GM19452 (cell line): ENCODE measurements at regions not wholly inside any gene's neighbourhood (a gene's known extent, or its start where the extent isn't known, plus 50 kb on each side); places are given as distances from the start of the nearest gene placed in this dataset.
"Not testable (repeated sequence)": the region's sequence is repeated elsewhere in the genome, so short reads cannot be mapped to it uniquely, and the experiment has no call there.

Experiments used
- ATAC-seq: cut with Tn5 transposase; IDR thresholded peaks from one replicate; pipeline ENCODE4 v1.9.1; 2021; ENCODE audit not compliant: unreplicated experiment

DNA sequence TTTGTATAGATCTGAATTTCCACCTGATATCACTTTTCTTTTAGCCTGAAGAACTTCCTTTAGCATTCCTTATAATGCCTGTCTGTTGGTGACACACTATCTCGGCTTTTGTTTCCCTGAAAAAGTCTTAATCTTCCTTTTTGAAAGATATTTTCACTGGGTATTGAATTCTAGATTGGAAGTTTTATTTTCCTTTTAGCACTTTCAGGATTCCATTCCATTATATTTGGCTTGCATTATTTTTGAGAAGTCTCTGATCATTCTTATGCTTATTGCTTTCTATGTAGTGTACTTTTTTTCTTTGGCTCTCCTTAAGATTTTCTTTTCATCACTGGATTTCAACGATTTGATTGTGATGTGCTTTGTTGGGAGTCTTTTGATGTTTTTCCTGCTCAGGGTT is 510.7 kb downstream of the RWDD3 start:
- ATAC-seq = no peak

DNA sequence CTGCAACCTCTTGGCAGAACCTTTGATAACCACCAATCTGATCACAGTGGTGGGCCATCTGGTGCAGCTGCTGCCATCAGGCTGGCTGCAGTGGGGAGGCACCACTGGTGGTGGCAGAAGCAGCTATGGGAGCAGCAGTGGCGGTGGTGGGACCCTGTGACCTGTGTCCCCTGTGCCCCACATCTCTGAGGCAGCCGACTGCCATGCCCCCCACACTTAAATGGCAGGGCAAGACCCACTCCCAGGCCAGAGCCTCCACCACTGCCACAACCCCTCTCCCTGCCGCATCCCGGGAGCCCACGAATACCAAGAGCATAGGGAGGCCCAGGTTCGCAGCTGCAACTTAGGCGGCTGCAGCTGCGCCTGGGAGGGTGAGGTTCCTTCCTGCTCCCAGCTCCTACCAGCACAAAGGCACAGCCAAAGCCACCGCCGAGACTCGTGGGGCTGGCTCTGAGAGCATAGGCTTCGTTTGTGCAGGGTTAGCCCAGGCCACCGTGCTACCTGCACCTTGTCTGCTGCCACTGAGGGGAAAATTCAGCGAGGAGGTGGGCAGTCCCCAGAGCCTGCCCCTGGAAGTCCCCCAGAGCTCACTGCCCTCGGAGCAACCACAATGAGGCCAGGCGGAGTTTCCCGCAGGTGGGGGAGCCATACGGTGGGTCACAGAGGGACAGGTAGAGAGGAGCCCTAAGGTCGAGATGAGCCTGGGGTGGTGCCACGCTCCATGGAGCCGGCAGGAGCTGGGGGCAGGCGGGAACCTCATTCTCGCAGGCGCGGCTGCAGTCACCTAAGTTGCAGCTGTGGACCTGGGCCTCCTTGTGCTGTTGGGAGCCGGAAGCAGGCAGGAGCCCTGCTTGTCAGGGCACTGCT is 518.7 kb downstream of the RWDD3 start:
- no peak for ATAC-seq

GRCh38 chr1:95753382-95754016 is 519.5 kb downstream of the RWDD3 start:
- no peak for ATAC-seq

- no peak for ATAC-seq
These were observed 520.4 kb downstream of the RWDD3 start for GRCh38 chr1:95754412-95754811.

DNA sequence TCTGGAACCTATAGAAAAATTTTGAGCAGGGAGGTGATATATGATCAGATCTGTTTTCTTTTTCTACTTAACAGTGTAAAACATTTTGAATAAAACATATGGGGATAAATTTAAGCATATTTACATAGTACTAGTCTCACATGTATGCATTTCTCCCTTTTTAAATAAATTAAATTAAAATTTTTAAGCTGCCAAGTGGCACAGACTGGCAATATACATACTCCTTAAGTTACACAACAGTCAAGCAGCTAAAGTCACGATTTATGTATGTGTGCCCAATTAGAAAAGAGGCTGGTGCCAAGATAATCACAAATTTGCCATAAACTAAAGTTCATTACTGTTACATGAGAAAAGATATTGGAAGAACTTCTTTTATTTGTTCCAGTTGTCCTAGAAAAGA is 532.0 kb downstream of the RWDD3 start:
- no peak for ATAC-seq

DNA sequence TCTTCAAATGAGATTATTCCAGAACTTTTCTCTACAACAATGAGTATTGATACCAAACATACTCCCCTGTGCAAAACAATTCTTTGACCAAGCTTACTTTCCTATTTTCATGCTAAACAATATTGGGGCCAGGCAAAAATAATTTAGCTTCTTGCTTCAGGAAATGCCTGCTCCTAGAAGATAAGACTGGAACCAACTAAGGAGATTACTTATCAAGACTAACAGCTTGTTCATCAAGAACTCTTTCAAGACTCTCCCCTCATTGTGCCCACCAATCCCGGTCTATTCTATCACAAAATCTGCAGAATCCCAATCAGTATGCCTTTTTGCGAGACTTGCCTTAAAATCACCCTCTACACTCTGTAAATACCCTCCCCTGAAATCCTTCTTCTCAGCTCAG is 536.6 kb downstream of the RWDD3 start:
- no peak for ATAC-seq

- ATAC-seq = no peak
These were observed 544.2 kb downstream of the RWDD3 start for GRCh38 chr1:95778217-95778616.

- no peak for ATAC-seq
These were observed 546.8 kb downstream of the RWDD3 start for GRCh38 chr1:95780836-95781235.

DNA sequence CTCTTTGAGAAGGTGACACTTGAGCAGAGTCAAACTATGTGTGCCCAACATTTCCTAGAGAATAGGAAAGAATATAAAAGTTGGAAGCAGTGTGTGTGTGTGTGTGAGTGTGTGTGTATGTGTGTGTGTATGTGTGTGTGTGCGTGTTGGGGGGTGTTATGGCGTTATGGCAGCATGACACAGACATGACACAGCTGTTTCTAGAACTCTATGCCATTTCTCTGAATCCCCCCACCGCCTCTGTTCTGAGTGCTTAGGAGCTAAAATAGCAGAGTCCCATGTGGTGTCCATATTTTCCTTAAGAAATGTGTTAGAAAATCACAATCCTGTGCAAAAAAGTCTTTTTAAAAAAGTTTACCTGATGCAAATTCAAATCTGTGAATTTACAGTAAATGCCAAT is 556.1 kb downstream of the RWDD3 start:
- no peak for ATAC-seq

GRCh38 chr1:95793893-95794292 is 559.9 kb downstream of the RWDD3 start:
- ATAC-seq = no peak

DNA sequence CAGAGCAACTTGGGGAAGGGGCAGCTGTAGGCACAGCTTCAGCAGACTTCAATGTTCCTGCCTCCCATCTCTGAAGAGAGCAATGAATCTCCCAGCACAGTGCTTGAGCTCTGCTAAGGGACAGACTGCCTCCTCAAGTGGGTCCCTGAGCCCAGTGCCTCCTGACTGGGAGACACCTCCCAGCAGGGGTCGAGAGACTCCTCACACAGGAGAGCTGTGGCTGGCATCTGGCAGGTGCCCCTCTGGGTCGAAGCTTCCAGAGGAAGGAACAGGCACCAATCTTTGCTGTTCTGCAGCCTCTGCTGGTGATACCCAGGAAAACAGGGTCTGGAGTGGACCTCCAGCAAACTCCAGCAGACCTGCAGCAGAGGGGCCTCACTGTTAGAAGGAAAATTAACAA is 563.8 kb downstream of the RWDD3 start:
- not testable (repeated sequence) for ATAC-seq

DNA sequence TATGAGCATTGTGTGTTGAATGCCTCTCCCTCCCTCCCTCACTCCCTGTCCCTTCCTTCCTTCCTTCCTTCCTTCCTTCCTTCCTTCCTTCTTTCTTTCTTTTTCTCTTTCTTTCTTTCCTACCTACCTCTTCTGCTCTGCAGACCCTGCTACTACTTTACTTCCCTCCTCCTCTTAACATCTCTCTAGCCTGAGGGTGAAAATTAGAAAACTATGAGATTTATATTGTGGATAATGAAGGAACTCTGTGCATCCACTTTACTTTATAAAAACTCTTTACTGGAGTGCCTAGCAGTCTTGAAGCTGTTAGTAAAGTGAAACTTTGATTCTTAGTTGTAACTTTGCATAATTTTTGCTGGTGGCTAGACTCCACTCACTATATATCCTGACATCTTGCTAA is 572.2 kb downstream of the RWDD3 start:
- no peak for ATAC-seq

DNA sequence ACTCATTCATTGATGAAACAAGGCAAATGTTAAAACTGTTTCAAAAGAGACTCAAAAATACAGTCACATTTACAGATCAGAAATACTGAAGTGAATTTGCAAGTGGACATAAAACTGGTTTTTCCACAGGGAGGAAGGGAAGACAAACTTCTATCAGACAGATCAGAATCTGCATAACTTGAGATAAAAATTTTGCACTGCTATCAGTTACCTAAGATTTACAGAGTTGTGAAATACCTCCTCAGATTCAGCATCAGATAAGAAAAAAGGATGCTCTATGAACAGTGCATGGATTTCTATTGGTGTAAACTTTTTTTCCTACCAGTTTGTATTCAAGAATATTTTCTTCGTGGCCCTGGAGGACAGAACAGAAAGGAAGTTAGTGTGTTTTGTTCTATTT is 575.4 kb downstream of the RWDD3 start:
- ATAC-seq = no peak

- no peak for ATAC-seq
These were observed 581.5 kb downstream of the RWDD3 start for GRCh38 chr1:95815511-95815910.

- no peak for ATAC-seq
These were observed 595.5 kb downstream of the RWDD3 start for GRCh38 chr1:95829556-95829955.

- no peak for ATAC-seq
These were observed 598.4 kb downstream of the RWDD3 start for GRCh38 chr1:95832370-95832769.

- ATAC-seq = no peak
These were observed 615.4 kb downstream of the RWDD3 start for GRCh38 chr1:95849439-95849838.

DNA sequence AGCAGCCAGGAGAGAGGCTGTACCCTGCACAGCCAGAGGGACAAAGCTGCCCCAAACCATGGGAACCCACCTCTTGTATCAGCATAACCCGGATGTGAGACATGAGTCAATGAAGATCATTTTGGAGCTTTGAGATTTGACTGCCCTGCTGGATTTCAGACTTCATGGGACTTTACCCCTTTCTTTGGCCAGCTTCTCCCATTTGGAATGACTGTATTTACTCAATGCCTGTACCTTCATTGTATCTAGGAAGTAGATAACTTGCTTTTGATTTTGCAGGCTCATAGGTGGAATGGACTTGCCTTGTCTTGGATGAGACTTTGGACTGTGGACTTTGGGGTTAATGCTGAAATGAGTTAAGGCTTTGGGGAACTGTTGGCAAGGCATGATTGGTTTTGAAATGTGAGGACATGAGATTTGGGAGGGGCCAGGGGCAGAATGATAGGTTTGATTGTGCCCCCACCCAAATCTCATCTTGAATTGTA is 616.2 kb downstream of the RWDD3 start:
- ATAC-seq = no peak

GRCh38 chr1:95850763-95851162 is 616.8 kb downstream of the RWDD3 start:
- ATAC-seq = no peak

DNA sequence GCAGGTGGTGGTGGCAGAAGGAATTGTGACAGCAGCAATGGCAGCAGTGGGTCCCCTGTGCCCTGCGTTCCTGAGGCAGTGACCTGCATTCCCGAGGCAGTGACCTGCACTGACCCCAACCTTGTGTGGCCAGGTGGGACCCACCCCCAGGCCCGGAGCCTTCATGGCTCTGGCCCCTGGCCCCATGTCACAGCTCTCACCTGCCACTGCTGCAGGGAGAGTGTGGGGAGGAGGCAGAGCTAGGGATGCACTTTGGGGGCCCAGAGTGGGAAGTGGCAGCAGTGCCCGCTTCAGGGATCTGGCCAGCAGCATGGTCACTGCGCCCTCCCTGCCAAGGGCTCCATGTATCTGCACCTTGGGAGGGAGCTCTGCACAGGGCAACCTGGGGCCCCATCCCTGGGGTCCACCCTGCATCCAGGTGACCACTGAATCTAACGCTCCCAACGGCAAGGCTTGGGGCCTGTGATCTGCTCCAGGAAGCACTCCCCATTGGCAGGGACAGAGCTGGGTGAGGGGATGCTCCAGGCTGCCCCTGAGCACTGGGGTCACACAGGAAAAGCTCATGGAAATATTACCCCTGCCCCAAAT is 618.6 kb downstream of the RWDD3 start:
- ATAC-seq = no peak

- ATAC-seq = no peak
These were observed 620.4 kb downstream of the RWDD3 start for GRCh38 chr1:95854457-95854856.

DNA sequence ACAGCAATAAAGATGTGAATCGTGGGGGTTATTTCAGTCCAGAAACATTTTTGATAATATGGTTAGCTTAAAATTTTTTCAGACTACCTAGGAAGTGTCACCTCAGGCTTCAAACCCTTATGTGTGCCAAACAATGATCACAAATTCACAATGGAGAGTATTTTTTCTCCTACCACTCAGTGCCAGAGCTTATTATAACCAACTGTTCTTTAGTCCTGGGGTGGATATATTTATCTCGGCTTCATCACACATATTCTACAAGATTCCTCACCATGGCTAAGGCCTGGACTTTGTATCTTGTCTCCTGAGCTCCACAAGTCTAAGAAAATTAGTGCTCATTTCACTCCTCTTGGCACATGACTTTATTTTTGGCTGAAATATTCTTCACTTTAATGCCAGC is 629.1 kb downstream of the RWDD3 start:
- ATAC-seq = no peak
